GM08714 (cell line): ENCODE measurements at regions not wholly inside any gene's neighbourhood (a gene's known extent, or its start where the extent isn't known, plus 50 kb on each side); places are given as distances from the start of the nearest gene placed in this dataset.

ENCODE experiments used
- H3K4me3 ChIP-seq: fragments of 200-500 bp; sonication (Bioruptor generic); 2 replicates; pipeline ENCODE4 v1.5.1; 2014; ENCODE audit warnings: mild to moderate bottlenecking, low read length, inconsistent platforms
- ZNF274 ChIP-seq: IDR thresholded peaks from 2 replicates; pipeline ENCODE4 v1.6.1; 2012; ENCODE audit warnings: mild to moderate bottlenecking, low read depth, low read length

- TF ChIP-seq ZNF274 = no peak
- no peak overlapping the region for H3K4me3 ChIP-seq
Observed at GRCh38 chr4:130335417-130336194, 1239.7 kb downstream of the C4orf33 start.

GRCh38 chr4:130336585-130337217, 1240.7 kb downstream of the C4orf33 start:
- no peak overlapping the region for H3K4me3 ChIP-seq
- no peak for TF ChIP-seq ZNF274

- TF ChIP-seq ZNF274 = no peak
- H3K4me3 ChIP-seq = no peak overlapping the region
Observed at GRCh38 chr4:130338851-130339250, 1242.9 kb downstream of the C4orf33 start.

- H3K4me3 ChIP-seq = no peak overlapping the region
- no peak for TF ChIP-seq ZNF274
Observed at GRCh38 chr4:130349745-130350144, 1253.8 kb downstream of the C4orf33 start.

GRCh38 chr4:130356873-130357272, 1260.9 kb downstream of the C4orf33 start:
- TF ChIP-seq ZNF274 = no peak
- no peak overlapping the region for H3K4me3 ChIP-seq

- no peak overlapping the region for H3K4me3 ChIP-seq
- TF ChIP-seq ZNF274 = no peak
Observed at GRCh38 chr4:130359542-130359941, 1263.6 kb downstream of the C4orf33 start.

GRCh38 chr4:130361616-130362015, 1265.7 kb downstream of the C4orf33 start:
- no peak overlapping the region for H3K4me3 ChIP-seq
- no peak for TF ChIP-seq ZNF274

- TF ChIP-seq ZNF274 = no peak
- no peak overlapping the region for H3K4me3 ChIP-seq
Observed at GRCh38 chr4:130368668-130369067, 1272.7 kb downstream of the C4orf33 start.

GRCh38 chr4:130393231-130393630, 1297.3 kb downstream of the C4orf33 start:
- no peak for TF ChIP-seq ZNF274
- H3K4me3 ChIP-seq = no peak overlapping the region

GRCh38 chr4:130393642-130394041, 1297.7 kb downstream of the C4orf33 start:
- no peak overlapping the region for H3K4me3 ChIP-seq
- no peak for TF ChIP-seq ZNF274

- no peak for TF ChIP-seq ZNF274
- H3K4me3 ChIP-seq = no peak overlapping the region
Observed at GRCh38 chr4:130395871-130396270, 1299.9 kb downstream of the C4orf33 start.

GRCh38 chr4:130403221-130403620, 1307.3 kb downstream of the C4orf33 start:
- TF ChIP-seq ZNF274 = no peak
- no peak overlapping the region for H3K4me3 ChIP-seq

GRCh38 chr4:130416228-130416627, 1320.3 kb downstream of the C4orf33 start:
- no peak for TF ChIP-seq ZNF274

GRCh38 chr4:130419211-130419975, 1323.4 kb downstream of the C4orf33 start:
- TF ChIP-seq ZNF274 = no peak
- H3K4me3 ChIP-seq = no peak overlapping the region

More at GRCh38 chr4:130416228-130416627, 1320.3 kb downstream of the C4orf33 start:
- no peak overlapping the region for H3K4me3 ChIP-seq

GRCh38 chr4:130422261-130422660, 1326.3 kb downstream of the C4orf33 start:
- no peak overlapping the region for H3K4me3 ChIP-seq
- TF ChIP-seq ZNF274 = no peak
